ENCODE measurements at regions not wholly inside any gene's neighbourhood (a gene's known extent, or its start where the extent isn't known, plus 50 kb on each side); places are given as distances from the start of the nearest gene placed in this dataset.

GRCh38 chr4:64489628-64490027, 80.4 kb upstream of the TECRL start:
- no peak overlapping the region for H3K27ac ChIP-seq
- TF ChIP-seq CTCF (conservative IDR thresholded peaks at IDR 0.05) = no peak

DNA sequence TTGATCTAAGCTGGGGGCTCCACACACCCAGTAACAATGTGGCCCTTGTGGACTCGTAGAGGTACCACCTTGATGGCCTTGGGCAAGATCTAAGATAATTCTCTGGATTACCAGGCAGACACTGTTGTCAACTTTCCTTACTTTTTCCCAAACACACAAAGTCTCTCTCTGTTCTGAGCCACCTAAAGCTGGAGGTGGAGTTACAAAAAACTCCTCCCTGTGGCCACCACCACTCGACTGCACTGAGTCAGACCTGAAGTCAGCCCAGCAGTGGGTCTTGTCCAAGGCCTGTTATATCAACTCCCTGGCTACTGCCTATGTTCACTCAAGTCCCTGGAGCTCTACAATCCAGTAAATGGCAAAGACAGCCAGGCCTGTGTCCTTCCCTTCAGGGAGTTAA, 70.1 kb upstream of the TECRL start:
- no peak overlapping the region for H3K27ac ChIP-seq
- no peak for TF ChIP-seq CTCF (conservative IDR thresholded peaks at IDR 0.05)

DNA sequence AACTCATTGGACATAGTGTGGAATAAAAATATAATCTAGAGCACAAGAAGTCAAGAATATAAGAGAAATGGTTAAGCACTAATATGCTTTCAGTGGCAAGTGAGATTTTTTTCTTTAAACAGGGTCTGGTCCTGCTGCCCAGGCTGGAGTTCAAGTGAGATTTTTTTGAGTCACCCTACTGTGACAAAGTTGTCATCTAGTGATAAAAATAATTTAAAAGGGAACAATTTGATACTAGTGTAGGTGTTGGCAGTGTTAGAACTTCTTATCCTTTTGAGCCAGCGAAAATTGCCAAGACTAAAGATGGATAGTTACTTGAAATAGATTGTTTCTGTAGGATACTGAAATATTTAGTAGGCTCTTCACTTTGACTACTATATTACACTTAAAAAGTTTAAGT, 67.9 kb upstream of the TECRL start:
- no peak overlapping the region for H3K27ac ChIP-seq
- TF ChIP-seq CTCF (conservative IDR thresholded peaks at IDR 0.05) = no peak

DNA sequence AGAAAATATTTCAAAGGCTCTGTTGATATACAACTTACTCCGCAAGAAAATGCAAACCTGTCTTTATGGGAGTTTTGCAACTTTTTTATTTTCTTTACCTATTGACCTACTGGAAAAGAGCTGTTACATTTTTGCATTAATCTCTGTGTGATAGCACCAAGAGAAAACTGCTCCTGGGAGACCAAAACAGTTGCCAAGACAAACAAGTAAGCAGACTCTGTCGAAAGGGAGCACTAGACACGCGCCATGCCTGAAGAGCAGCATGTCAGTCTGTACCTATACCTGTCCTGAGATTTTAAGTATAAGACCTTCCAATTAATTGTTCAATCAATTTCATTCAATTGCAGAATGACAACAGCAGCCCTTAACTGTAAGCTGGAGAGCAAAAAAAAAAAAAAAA, 56.0 kb upstream of the TECRL start:
- TF ChIP-seq CTCF (conservative IDR thresholded peaks at IDR 0.05) = no peak

GRCh38 chr4:64464581-64464980, 55.3 kb upstream of the TECRL start:
- no peak for TF ChIP-seq CTCF (conservative IDR thresholded peaks at IDR 0.05)

More for the DNA sequence above, 56.0 kb upstream of the TECRL start:
- peak overlapping the region; percentile 70 for H3K27ac ChIP-seq

More at GRCh38 chr4:64464581-64464980, 55.3 kb upstream of the TECRL start:
- H3K27ac ChIP-seq = peak overlapping the region; percentile 70

Measured in VCaP (cell line).